HFFc6 (cell line): ENCODE measurements at regions not wholly inside any gene's neighbourhood (a gene's known extent, or its start where the extent isn't known, plus 50 kb on each side); places are given as distances from the start of the nearest gene placed in this dataset.

ENCODE experiments used
- DNase-seq: peaks from one replicate; pipeline ENCODE4 v3.0.0-alpha.2; 2018
- H3K27ac Mint-ChIP-seq: 2 replicates; pipeline ENCODE4 v1.8.0; 2020; ENCODE audit warnings: mild to moderate bottlenecking, mixed read lengths
- H3K27me3 Mint-ChIP-seq: 2 replicates; pipeline ENCODE4 v1.8.0; 2021; ENCODE audit warnings: mild to moderate bottlenecking, moderate library complexity, mixed read lengths; ENCODE audit not compliant: insufficient read depth
- H3K36me3 Mint-ChIP-seq: 2 replicates; pipeline ENCODE4 v1.8.0; 2021; ENCODE audit warnings: low read depth, mixed read lengths
- H3K4me1 Mint-ChIP-seq: 2 replicates; pipeline ENCODE4 v1.8.0; 2020; ENCODE audit warnings: low read depth, mixed read lengths
- H3K4me3 Mint-ChIP-seq: 2 replicates; pipeline ENCODE4 v1.8.0; 2020; ENCODE audit warnings: mild to moderate bottlenecking, moderate library complexity, mixed read lengths
- H3K9me3 Mint-ChIP-seq: 2 replicates; pipeline ENCODE4 v1.8.0; 2020; ENCODE audit warnings: mild to moderate bottlenecking, mixed read lengths
- CTCF ChIP-seq: fragments of 200-600 bp; sonication (generic); IDR thresholded peaks from 2 replicates; pipeline ENCODE4 v1.5.0; 2021; ENCODE audit warnings: antibody characterized with exemption, mild to moderate bottlenecking

- Mint-ChIP-seq H3K9me3 (no peaks in the 10 kb centered on the region; the same call in 1 of the 2 replicates), H3K27ac (no peak overlapping the region), H3K4me3 (peak overlapping the region; percentile 51), H3K36me3 (no peaks in the 10 kb centered on the region), H3K27me3 (no peaks in the 10 kb centered on the region; the same call in 1 of the 2 replicates), H3K4me1 (no peaks in the 10 kb centered on the region)
- no peak for DNase-seq
- no peak for TF ChIP-seq CTCF
These were observed 1495.5 kb upstream of the ACVR2A start for GRCh38 chr2:146349334-146349733.

- Mint-ChIP-seq H3K27me3 (no peaks in the 10 kb centered on the region), H3K36me3 (no peaks in the 10 kb centered on the region), H3K4me1 (no peaks in the 10 kb centered on the region), H3K4me3 (no peak overlapping the region), H3K27ac (no peak overlapping the region), H3K9me3 (no peaks in the 10 kb centered on the region)
- TF ChIP-seq CTCF: no peak
- DNase-seq: peak; percentile 60
These were observed 1519.9 kb upstream of the ACVR2A start for GRCh38 chr2:146324951-146325350.

- Mint-ChIP-seq H3K4me3 (no peak overlapping the region), H3K36me3 (no peaks in the 10 kb centered on the region), H3K27me3 (no peaks in the 10 kb centered on the region), H3K27ac (no peak overlapping the region), H3K9me3 (no peaks in the 10 kb centered on the region), H3K4me1 (no peaks in the 10 kb centered on the region; the same call in 1 of the 2 replicates)
- DNase-seq: no peak
- TF ChIP-seq CTCF: no peak
These were observed 1521.3 kb upstream of the ACVR2A start for GRCh38 chr2:146323564-146323963.

- H3K4me1 Mint-ChIP-seq: peaks cover 11% of the 10 kb centered on the region; the same call in 1 of the 2 replicates
- H3K9me3 Mint-ChIP-seq: no peaks in the 10 kb centered on the region
- no peaks in the 10 kb centered on the region for H3K36me3 Mint-ChIP-seq
- no peaks in the 10 kb centered on the region for H3K27me3 Mint-ChIP-seq
- no peak overlapping the region for H3K4me3 Mint-ChIP-seq
- no peak for DNase-seq
- no peak for TF ChIP-seq CTCF
- no peak overlapping the region for H3K27ac Mint-ChIP-seq
These were observed 1523.7 kb upstream of the ACVR2A start for GRCh38 chr2:146321175-146321574.

DNA sequence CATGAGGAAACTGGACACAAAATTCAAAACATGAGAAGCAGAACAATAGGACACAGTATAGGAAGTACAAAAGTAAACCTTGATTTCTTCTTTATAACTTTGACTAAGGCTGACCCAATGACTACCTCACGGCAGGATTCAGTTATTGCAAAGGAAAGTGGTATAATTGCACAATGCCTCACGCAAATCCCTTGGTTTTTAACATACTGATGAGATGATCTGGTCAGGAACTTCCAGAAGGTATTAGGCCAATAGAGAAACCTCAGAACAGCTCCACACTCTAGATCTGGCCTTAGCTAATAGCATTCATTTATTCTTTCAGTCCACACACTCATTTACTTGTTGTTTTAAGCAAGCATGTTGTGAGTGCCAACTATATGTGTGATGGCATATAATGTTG lies 1526.9 kb upstream of the ACVR2A start:
- no peaks in the 10 kb centered on the region for H3K9me3 Mint-ChIP-seq
- H3K4me3 Mint-ChIP-seq: no peak overlapping the region
- peak; percentile 65 for DNase-seq
- no peak overlapping the region for H3K27ac Mint-ChIP-seq
- H3K36me3 Mint-ChIP-seq: no peaks in the 10 kb centered on the region
- TF ChIP-seq CTCF: no peak
- no peaks in the 10 kb centered on the region for H3K27me3 Mint-ChIP-seq
- peaks cover 13% of the 10 kb centered on the region; the same call in 1 of the 2 replicates for H3K4me1 Mint-ChIP-seq

GRCh38 chr2:146312899-146313298 lies 1531.9 kb upstream of the ACVR2A start:
- TF ChIP-seq CTCF: peak; percentile 58
- no peak overlapping the region for H3K4me3 Mint-ChIP-seq
- H3K9me3 Mint-ChIP-seq: no peaks in the 10 kb centered on the region
- peaks cover 14% of the 10 kb centered on the region; the same call in 1 of the 2 replicates for H3K4me1 Mint-ChIP-seq
- DNase-seq: peak; percentile 2
- H3K36me3 Mint-ChIP-seq: no peaks in the 10 kb centered on the region
- no peaks in the 10 kb centered on the region for H3K27me3 Mint-ChIP-seq
- no peak overlapping the region for H3K27ac Mint-ChIP-seq
